Astrocyte of the spinal cord (primary cell): ENCODE measurements at regions not wholly inside any gene's neighbourhood (a gene's known extent, or its start where the extent isn't known, plus 50 kb on each side); places are given as distances from the start of the nearest gene placed in this dataset.

ENCODE experiments used
- DNase-seq: peaks from one replicate; pipeline ENCODE4 v3.0.0; 2011; ENCODE audit warnings: low read depth, low spot score
- H3K4me3 ChIP-seq: 2 replicates; pipeline ENCODE4 v1.5.1; 2011; ENCODE audit warnings: low read depth, mild to moderate bottlenecking, low read length, moderate library complexity
- in situ Hi-C: cut with HindIII; loops from 2 replicates; pipeline ENCODE4 v1.10.0; 2017; ENCODE audit warnings: low sequenced_read_pairs
- TF ChIP-seq, protein P1 (sequence below): IDR thresholded peaks from 2 replicates; pipeline ENCODE4 v1.5.1; 2012; ENCODE audit warnings: low read depth, mild to moderate bottlenecking, low read length, inconsistent platforms

DNA sequence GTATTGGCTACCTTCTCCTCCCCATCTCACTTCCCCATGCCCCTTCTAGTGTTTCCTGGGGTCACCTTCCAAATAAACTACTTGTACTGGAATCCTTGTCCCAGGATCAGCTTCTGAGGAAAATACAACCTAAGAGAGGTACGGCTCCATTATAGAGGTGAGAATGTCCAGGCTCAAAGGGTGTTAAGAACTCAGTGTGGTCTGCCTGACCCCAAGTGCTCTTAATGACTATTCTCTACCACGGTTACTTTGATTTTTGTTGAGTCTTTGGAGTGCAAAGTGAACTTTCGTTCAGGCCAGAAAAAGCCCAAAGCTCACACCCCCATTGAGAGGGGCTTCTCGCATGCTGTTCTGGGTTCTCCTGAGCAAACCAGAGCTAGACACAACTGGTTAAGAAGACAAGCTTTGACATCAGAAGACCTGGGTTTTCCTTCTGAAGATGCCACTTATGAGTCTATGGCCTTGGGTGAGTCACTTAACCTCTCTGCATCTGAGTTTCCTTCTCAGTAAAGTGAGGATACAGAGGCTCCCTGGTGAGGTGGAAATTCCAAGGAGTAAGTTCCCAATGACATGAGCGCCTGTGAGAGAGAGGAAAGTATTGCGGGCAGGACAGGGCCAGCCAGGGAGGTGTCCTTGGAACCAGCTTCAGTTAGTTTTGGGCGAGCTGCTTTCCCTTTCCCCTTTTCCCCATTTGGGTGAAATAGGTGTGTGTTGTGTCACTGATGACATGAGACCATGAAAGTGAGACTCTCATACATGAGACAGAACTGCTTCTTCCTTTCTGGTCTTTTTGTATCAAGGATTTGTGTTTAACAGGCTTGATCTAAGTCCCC, 475.0 kb upstream of the PROK2 start:
- no peak overlapping the region for H3K4me3 ChIP-seq

DNA sequence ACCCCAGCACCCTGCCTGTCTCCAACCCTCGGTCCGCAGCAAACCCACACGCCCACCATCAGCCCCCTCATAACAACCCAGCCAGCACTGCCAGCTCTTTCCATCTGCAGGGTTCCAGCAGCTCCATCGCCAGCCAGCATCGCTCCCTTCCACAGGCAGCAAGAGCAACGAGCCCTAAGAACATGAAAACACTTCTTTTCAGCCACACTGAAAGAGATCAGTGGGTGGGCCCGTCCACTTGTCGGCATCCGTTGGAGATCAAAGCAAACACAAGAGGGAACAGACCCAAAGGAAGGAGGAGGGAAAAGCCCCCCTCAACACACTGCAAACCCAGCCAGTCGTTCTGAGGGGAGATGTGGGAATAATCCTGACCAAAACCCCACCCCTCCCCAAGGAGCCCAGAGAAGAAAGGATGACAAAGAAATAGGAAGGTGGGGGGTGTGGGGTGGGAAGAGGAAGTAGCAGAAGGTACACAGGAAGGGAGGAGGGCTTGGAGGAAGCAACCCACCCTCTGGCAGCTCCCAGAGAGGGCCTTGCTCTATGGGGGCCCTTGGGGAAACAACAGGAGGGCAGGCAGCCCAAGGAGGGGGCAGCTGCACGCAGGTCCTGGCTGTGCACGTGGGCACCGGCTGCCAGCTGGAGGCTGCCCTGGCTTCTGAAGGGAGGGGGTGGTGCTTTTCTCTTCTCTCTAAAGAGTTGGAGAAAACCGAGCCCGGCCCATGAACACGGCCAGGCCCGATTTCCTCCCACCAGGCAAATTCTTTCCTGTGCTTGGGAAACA, 473.6 kb upstream of the PROK2 start:
- DNase-seq: no peak
- H3K4me3 ChIP-seq: no peak overlapping the region
- TF ChIP-seq, protein P1, sequence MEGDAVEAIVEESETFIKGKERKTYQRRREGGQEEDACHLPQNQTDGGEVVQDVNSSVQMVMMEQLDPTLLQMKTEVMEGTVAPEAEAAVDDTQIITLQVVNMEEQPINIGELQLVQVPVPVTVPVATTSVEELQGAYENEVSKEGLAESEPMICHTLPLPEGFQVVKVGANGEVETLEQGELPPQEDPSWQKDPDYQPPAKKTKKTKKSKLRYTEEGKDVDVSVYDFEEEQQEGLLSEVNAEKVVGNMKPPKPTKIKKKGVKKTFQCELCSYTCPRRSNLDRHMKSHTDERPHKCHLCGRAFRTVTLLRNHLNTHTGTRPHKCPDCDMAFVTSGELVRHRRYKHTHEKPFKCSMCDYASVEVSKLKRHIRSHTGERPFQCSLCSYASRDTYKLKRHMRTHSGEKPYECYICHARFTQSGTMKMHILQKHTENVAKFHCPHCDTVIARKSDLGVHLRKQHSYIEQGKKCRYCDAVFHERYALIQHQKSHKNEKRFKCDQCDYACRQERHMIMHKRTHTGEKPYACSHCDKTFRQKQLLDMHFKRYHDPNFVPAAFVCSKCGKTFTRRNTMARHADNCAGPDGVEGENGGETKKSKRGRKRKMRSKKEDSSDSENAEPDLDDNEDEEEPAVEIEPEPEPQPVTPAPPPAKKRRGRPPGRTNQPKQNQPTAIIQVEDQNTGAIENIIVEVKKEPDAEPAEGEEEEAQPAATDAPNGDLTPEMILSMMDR: no peak
- in situ Hi-C loops: no loop called here

More for the DNA sequence above, 475.0 kb upstream of the PROK2 start:
- DNase-seq: peak; percentile 36
- TF ChIP-seq, protein P1: no peak
- in situ Hi-C loops: no loop called here

DNA sequence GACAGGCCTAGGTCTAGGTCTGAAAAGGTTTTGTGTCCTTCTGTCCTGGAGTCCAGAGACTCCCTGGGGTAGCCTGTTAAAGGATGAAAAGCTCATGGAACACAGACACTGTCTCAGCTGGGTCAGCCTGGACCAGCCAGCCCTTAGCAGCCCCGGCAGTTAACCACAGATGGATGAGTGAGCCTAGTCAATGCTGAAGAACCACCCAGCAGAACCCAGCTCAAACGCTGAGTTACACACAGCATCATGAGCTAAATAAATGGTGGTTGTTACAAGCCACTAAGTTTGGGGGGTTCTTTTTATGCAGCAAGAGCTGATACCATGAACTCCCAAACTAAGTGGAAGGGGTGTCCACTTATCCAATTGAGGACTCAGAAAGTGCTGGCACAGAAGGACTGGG, 472.8 kb upstream of the PROK2 start:
- DNase-seq: no peak
- in situ Hi-C loops: no loop called here
- no peak overlapping the region for H3K4me3 ChIP-seq
- TF ChIP-seq, protein P1: no peak

DNA sequence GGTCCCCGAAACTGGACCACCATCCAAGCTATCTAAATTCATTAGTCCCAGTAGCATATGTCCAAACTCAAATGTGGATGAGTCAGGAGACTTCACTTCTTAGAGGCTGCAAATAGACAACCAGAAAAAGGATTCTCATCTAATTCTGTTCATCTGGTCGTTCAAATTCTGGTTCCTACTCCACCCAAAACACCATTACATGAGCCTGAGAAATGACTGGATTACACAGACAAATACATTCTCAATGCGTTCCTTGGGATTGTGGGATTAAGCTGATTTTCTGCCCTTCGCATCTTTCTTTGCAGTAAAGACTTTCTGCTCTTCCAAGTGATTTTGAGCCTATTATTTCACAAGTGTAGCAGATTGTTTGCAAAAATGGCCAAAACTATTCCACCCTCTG, 472.3 kb upstream of the PROK2 start:
- in situ Hi-C loops: no loop called here
- TF ChIP-seq, protein P1: no peak
- no peak for DNase-seq
- no peak overlapping the region for H3K4me3 ChIP-seq

DNA sequence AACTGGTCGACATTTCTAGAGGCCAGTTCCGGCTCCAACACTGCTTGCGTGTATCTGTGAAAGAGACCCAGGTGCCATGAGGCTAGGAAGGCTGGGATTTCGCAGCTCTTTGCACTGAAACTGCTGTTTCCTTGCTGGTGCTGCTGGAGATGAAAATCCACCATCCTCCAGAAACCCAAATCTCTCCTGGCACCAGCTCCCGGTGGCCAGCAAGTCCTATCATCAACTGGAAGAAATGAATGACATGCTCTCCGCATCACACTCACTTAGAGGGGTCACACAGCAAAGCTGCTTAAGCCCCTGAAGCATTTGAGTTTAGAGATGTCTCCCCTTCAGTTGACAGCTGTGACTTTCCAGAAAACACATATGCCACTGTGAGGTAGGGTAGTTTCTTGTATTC, 471.8 kb upstream of the PROK2 start:
- TF ChIP-seq, protein P1: no peak
- in situ Hi-C loops: no loop called here
- no peak for DNase-seq
- no peak overlapping the region for H3K4me3 ChIP-seq

DNA sequence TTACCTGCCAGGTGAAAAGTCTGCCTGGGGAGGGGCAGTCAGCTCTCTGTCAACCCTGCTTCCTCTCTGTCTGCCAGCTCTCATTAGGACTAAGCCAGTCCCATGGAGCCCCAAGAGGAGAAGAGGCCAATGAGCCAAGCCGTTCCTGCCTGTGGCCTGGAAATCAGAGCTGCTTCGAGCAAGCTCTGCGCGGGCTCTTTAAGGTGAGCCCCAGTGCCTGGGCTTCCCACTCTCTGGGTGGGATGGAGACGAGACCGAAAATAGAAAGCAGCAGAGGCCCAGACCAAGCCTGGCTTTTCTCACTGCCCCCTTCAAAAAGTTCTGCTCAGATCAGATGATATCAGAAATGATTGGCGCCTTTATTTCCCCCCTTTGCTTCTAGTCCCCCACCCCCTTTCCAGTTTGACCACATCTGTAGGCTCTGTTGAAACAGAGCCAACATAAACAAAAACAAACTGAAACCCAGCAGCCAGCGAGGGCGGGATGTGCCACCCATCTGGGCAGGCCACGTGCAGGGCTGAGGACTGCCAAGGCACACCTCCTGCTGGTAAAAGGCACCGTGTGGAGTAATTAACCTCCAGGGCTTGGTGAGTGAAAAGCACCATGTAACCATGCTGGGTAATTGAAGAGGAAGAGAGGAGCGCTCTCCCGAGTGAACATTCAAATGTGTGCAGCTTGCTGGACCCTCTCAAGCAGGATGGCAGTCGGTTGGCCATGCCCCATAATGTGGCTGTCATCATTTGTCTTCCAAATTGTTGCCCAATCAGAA, 471.0 kb upstream of the PROK2 start:
- no peak for DNase-seq
- in situ Hi-C loops: no loop called here
- H3K4me3 ChIP-seq: no peak overlapping the region
- TF ChIP-seq, protein P1: no peak
